GM03348 (cell line): ENCODE measurements at regions not wholly inside any gene's neighbourhood (a gene's known extent, or its start where the extent isn't known, plus 50 kb on each side); places are given as distances from the start of the nearest gene placed in this dataset.

ENCODE experiments used
- DNase-seq: peaks from one replicate; pipeline ENCODE4 v3.0.0; 2012; ENCODE audit warnings: low spot score

DNA sequence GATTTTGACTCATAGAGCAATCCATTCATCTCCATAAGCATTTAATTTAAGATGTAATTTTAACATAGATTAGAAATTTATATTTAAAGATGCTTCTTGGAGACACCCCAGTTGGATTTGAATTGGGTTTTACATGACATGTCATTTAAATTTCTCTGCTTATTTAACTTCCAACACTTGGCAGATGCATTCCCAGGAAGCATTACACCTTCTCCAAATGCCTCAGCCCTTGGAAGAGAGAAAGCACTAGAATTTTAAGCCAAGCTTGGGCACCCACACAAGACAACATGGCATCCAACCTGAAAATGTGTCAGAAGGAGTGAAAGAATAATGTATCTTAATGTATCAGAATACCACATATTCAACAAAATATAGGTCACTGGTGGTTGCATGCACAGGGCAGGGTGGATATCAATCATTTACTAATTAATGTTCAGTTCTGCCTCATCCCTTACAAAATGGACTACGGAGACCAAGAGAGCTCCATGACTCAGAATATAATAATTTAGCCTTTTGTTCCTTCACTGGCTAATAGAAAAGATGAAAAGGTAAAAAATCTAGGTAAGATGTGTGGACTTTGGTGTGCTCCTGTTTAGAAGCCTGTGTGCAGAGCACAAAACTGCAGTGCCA, 541.7 kb upstream of the SORCS1 start:
- no peak for DNase-seq

DNA sequence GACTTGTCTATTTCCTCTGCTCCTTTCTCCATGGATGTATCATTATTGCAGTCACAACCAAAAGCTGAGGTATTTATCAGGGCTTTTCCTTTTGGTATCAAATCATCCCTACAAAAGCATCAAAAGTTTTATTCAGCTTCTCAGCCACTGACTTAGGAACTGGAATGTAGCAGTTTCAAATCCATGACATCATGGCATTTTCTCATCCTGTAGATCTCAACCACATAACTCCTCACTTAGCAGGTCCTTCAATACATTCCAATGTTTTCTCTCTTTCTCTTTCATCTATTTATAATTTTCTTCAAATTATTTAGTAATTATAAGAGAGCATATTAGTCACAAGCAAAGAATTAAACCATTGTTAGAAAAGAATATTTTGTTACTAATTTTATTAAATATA, 537.4 kb upstream of the SORCS1 start:
- DNase-seq, result peak; percentile 10

DNA sequence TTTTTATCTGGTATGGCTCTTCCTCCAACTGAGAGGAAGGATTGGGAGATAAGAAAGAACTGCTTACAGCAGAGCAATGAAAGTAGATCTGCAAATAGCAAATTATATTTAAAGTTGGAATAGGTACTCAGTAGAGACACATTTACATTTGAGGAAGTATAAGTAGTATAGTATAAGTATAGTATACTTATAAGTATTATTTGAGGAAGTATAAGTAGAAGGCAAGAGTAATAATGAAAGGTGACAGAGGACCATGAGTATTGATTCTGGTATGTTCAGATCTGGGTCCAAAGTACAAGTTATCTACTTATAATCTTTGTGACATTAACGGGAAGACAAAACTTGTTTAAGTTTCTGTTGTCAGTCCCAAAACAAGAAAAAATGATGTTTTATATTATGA, 527.6 kb upstream of the SORCS1 start:
- DNase-seq, result no peak

DNA sequence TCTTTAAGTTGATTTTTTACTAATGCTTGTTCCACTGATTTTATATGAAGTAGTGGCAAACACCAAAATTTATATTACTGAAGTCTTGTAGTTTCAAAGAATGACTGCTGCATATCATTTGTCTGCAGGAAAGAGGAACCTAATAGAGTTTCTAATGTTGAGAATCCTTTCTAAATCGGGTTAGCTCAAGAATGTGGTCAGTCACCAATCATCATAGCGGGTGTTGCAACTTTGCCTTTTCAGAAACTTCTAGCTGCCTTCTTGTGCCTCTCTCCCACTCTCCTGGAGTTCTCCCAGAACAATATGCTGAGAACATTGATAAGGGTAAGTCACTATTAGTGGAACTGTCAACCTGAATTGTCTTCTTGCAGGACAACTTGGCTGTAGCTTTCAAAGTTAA, 524.8 kb upstream of the SORCS1 start:
- DNase-seq, result peak; percentile 2

DNA sequence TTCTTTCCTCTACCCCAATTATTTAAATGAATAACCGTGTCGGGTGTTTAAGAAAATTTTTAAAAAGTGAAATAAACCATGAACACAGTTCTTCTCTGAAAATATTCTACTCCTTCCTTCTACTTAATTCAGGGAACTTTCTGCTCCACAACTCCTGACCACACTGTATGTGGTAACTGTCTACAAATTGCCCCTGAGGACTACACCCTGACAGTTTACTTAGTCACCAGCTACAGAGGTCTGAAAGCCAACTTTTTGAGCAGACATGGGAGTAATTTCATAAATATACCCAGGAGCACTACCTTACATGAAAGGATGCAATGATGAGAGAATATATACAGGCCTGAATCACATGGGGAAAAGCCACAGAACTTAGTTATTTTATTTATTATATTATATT, 523.2 kb upstream of the SORCS1 start:
- DNase-seq, result peak; percentile 6

DNA sequence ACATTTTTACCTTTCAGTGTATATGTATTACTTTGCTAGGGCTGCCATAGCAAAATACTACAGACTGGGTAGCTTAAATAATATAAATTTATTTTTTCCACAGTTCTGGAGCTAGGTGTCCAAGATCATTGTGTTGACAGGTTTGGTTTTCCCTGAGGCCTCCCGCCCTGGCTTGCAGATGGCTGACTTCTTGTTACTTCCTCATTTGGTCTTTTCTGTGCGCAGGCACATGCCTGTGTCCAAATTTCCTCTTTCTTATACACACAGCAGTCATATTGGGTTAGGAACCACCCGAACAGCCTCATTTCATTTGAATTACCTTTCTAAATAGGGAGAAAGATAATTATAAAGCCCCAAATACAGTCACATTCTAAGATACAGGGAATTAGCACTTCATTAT, 521.6 kb upstream of the SORCS1 start:
- DNase-seq, result no peak

DNA sequence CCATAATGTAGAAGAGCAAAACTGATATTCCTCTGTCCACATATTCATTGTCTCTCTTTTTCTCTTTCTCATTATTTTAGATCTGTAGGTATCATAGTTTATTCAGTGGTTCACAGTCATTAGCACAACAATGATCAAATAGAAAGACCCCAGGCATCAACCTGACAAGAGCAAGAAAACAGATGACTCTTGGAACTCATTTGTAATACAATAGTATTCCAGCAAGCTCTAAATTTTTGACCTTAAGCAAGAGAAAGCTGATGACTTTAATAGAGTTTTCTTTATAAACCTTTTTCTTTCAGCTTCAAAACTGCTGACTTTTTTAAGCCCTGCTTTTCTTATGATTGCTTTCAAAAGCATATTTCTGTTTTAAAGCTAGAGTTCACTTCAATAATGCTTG, 507.5 kb upstream of the SORCS1 start:
- DNase-seq, result no peak

DNA sequence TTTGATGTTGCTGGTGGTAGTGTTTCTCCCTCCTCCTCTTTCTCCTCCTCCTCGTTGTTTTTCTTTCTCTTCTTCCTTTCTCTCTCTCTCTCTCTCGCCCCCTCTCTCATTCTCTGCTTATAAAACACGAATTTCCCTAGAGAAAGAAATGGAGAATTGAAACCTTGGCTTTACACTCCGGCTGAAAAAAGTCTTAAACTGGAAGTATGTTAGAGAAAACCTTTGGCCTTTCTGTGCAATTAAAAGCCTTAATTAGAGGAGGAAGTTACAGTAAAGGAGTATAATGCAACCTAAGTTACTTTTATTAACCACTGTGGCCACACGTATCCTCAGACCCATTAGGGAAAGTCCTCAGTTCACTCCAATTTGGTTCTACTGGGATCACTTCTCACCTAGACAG, 501.7 kb upstream of the SORCS1 start:
- no peak for DNase-seq

DNA sequence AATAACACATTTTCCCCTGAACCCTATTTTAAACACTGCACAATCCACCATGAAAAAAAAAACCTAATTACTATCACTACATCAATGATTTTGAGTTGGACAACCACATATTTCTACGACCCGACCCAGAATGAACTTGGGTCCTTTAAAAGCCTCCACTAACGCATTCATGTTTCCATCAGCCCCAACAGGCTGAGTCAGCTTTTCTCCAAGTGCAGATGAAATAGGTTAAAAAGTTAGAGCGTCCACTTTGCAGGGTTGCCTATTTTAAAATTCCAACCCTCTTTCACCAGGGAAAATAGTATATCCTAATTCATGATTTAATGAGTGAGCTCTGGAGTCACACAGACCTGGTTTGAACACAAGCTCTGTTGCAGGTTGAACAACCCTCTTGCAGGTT, 501.0 kb upstream of the SORCS1 start:
- DNase-seq, result no peak

DNA sequence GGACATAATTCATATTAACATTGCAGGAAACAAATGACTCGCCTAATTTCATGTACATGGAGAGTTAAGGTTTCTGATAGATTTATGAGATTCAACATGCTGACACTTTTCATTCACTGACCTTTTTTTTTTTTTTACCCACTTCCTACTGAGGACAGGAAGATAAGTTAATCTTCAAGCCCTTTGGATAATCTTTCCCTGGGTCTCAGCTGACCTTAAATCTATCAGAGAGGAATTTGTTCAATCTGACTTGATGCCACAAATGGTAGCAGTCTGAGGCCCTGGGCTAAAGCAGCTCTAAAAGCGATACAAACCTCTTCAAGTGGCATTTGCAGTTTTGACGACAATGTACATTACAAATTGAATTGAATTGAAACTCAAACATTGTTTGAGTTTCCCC, 493.3 kb upstream of the SORCS1 start:
- no peak for DNase-seq

DNA sequence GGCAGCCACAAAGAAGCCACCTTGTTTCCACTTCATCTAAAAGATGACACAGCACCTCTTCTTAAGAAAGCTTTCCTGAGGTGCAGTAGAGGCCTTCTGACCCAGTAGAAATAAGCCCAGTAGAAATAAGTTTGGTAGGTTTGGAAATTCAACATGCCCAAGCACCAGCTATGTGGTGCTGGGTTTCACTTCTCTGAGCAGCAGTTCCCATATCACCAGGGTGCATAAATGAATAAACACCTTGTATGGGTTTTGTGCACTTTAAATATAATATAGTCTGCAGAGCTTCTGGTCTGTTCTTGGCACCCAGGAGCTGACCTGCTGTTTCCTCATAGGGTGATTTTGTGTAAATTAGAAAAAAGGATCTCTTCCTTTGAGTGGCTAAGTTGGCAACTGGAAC, 492.4 kb upstream of the SORCS1 start:
- DNase-seq, result no peak

DNA sequence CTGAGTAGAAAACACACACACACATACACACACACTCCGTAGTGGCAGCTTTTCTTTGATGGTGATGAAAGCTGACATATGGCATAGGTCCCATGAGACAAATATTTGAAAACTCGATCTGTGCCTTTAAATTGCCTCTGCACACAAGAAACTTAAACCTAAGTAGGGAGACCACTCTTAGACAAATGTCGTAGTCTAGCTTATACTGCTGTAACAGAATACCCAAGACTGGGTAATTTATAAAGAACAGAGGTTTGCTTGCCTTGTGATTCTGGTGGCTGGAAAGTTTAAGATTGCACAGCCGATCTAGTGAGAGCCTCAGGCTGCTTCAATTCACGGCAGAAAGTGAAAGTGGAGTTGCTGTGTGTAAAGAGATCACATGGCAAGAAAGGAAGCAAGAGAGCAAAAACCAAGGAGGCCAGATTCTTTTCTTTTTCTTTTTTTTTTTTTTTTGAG, 489.4 kb upstream of the SORCS1 start:
- DNase-seq, result peak; percentile 53

DNA sequence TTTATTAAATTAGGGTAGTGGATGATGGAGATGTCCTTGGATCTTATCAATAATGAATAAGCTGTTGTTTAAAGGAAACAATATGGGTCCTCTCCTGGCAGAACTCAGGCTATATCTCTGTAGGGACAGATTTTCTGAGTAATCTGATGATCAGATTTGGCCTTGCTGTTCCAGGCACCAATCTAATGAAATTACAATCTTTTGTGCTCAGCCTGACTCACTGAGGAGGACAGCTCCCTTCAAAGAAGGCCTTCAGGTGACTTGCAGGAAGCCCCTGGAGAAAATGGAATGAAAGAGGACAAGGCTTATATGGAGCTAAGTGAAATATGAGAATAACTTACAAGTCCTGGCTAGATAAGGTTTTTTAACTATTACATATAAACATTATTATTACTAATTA, 486.4 kb upstream of the SORCS1 start:
- DNase-seq, result no peak

DNA sequence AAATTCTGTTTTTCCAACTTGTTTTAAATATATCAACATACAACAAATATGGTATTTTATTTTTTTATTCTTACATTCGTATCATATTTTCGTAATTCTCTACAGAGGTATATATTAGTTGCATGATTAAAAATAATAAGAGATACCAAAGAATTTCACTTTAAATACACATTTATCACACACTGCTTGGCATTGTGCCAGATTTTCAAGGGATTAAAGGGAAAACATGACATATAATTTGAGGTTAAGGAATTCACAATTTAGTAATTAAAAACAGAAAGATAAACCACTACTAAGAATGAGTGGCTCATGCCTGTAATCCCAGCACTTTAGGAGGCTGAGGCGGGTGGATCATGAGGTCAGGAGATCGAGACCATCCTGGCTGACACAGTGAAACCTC, 484.7 kb upstream of the SORCS1 start:
- DNase-seq, result no peak

DNA sequence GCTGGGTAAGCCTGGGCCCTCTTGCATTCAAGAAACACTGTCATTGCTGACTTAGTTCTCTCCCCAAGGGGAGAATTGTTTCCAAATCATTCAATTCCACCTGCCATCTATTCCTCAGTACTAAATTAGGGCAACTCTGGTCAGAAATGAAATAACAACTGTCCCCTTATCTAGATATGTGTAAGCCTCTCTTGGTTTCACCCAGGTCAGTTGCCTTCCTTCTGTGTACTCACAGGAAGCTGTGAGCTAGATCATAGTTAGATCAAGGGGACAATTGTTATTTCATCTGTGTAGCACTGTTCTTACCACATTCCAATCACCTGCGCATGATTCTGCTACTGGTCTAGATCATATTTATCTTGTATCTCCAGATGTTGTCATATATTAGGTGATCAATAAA, 483.0 kb upstream of the SORCS1 start:
- no peak for DNase-seq

DNA sequence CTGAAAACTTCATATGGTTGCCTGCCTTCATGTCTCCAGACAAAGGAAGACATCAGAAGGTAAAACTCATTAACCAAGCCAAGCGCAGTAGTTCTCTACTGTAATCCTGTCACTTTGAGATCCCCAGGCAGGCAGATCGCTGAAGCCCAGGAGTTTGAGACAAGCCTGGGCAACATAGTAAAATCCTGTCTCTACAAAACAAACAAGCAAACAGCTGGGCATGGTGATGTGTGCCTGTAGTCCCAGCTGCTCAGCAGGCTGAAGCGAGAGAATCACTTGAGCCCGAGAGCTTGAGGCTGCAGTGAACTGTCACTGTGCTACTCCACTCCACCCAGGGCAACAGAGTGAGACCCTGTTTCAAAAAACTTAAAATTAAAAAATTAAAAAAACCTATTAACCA, 467.4 kb upstream of the SORCS1 start:
- no peak for DNase-seq

DNA sequence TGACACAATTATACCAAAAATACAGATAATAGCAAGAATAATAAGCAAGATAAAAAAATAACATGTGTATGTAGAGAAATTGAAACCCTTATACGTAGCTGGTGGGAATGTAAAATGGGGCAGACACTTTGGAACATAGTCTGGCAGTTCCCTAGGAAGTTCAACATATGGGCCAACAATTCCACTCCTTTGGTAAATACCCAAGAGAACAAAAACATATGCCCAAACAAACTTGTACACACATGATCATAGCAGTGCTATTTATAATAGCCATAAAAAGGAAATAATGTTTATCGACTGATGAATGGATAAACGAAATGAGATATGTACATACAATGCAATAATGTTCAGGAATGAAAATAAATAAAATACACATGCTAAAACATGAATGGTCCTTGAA, 462.4 kb upstream of the SORCS1 start:
- DNase-seq, result no peak

DNA sequence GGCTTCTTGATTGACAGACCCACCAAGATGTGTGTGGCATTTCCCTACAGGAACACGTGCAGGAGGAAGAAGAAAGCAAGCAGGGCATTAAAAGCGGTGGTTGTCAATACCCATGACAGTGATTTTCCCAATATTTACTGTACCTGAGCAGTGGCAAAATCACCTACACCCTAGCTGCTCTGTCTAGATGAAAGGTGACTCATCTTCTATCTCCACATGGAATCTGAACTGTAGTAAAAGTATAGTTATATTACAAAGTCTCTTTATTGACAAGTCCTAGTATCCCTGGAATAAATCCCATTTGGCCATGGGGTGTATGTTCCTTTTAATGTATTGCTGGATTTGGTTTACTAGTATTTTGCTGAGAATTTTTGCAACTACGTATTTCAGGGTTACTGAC, 458.8 kb upstream of the SORCS1 start:
- DNase-seq, result no peak

DNA sequence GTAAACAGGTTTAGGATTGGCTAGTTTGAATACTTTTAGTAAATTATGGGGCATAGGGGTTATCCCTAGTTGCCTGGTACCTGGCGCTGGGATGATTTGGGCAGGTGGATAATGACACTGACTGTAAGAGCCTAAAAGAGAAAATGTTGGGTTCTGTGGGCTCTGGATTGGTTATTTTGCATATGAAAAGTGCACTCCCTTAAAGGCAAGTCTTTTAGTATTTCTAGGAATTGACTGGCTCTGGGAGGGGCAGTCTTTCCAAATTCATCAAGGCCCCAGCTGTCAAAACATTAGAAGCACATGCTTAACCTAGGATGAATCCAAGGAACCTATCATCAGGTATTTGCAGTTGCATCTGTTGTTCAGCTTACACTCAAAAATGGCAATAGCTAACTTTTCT, 454.6 kb upstream of the SORCS1 start:
- DNase-seq, result no peak

DNA sequence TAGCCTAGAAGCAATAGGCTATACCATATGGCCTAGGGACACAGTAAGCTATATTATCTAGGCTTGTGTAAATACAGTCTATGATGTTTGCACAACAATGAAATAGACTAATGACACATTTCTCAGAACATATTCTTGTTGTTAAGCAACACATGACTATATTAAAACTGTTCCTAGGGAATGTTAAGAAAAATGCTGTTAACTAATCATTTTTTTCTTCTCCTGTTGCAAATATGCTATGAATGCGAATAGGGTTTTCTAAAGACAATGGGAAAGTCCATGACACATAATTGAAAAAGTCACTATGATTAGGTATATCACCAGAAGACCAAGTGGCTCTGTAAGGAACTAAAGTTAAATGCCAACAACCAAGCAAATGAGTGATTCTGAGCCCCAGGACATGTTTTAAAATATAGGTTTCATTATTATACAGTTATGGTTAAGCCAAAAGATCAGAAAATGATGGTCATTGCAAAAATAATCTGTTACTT, 454.0 kb upstream of the SORCS1 start:
- peak; percentile 24 for DNase-seq

DNA sequence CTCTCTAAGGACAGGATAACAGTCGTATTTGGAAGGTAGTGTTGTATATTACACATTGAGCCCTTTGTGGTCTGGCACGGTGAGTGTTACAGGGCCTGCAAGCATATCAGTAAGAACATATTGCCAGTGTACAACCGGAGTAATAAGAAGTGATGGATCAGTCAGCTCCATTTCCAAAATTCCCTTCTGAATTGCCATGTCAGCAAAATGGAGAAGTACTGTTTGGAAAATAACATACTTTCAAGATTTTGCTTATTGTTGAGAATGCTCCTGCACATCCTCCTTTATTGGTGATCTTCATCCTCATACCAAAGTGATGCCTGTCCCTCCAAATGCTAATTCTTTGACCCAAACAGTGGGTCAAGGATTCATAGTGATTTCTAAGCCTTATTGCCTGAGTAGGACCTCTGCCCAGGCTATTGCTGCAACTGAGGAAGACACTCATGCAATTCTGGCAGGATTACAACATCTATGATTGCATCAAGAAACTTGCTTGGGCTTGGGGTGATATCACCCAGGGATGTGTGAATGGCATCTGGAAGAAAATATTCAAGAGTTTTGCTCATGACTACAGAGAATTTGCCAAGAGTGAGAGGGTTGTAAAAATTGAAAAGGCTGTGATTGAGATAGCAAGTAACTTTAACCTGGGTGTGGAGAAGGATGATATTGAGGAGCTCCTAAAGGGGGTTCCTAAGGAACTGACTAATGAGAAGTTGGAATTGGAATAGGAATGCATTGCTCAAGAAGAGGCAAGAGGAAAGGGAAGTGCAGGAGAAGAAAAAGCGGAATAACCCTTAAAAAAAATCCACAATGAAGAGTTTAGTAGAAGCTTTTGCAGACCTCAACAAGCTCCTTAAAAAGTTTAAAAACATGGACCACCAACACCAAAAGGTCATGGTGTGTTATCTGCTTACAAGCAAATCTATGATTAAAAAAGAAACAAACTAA, 452.2 kb upstream of the SORCS1 start:
- DNase-seq, result peak; percentile 39

DNA sequence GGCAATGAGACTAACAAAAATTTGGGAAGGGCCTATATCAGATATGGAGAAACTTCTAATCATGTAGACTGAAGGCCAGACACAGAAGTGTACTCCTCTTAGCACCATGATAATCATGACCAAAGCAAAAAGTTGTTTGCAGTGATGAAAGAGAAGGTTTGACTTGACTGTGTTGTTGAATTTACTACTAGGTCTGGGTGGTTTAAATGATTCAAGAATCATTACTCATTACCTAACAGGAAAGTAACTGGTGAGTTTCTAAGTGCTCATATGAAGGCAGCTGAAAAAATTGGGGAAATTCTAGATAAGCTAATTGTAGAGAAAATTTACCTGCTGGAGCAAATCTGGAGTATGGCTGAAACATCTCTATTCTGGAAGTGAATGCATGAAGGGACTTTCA, 451.5 kb upstream of the SORCS1 start:
- DNase-seq, result no peak

DNA sequence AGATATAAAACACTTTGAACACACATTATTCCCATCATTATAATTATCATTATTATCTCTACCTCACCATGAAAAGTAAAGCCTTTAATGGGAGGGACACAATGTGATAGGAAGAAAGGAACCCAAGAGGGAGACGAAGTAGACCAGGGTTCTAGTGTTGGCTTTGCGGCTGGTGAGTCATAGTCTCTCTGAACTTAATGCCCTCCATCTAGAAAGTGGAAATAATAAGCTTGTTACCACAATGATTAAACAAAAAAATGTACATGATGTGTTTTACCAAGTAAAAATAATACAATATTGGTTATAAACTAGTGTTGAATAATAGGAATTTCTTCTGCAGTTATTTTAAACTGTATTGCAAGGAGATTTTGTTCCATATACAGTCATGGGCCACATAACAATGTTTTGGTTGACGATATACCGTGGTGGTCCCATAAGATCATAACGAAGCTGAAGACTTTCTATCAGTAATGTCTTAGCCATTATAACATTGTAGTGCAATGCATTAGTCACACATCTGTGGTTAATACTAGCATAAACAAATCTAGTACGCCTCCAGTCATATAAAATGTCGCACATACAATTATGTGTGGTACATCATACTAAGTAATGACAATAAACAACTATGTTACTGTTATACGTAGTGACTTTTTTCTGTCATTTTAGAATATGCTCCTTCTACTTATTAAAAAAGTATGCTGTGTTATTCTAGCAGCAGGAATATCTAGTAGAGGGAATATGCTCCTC, 450.6 kb upstream of the SORCS1 start:
- no peak for DNase-seq
